BLaER1 treated with 17β-estradiol and CSF1 and Interleukin-3, amounts not matched to agents 10 nM and 100 nM (cell line): ENCODE measurements at regions not wholly inside any gene's neighbourhood (a gene's known extent, or its start where the extent isn't known, plus 50 kb on each side); places are given as distances from the start of the nearest gene placed in this dataset.
"Not testable (repeated sequence)": the region's sequence is repeated elsewhere in the genome, so short reads cannot be mapped to it uniquely, and the experiment has no call there.

Experiments used
- H3K27ac ChIP-seq, 11 experiments: shearing (Covaris generic); formaldehyde crosslinking; 2 replicates each; pipeline ENCODE4 v1.8.1; 2022
- H3K27me3 ChIP-seq, 11 experiments: shearing (Covaris generic); formaldehyde crosslinking; 2 replicates each; pipeline ENCODE4 v1.8.1; 2022
- H3K36me3 ChIP-seq, 11 experiments: shearing (Covaris generic); formaldehyde crosslinking; 2 replicates each; pipeline ENCODE4 v1.8.1; 2022
- H3K4me1 ChIP-seq, 10 experiments: shearing (Covaris generic); formaldehyde crosslinking; 2 replicates each; pipeline ENCODE4 v1.8.1; 2022
- H3K4me2 ChIP-seq, 11 experiments: shearing (Covaris generic); formaldehyde crosslinking; 2 replicates each; pipeline ENCODE4 v1.8.1; 2022
- H3K4me3 ChIP-seq, 10 experiments: shearing (Covaris generic); formaldehyde crosslinking; 2 replicates each; pipeline ENCODE4 v1.8.1; 2022
- H3K9ac ChIP-seq, 11 experiments: shearing (Covaris generic); formaldehyde crosslinking; 2 replicates each; pipeline ENCODE4 v1.8.1; 2022
- H3K9me3 ChIP-seq, 11 experiments: shearing (Covaris generic); formaldehyde crosslinking; replicated peaks in 1 of 11; 2 replicates each; pipeline ENCODE4 v1.8.1; 2022
- H4K20me1 ChIP-seq, 11 experiments: shearing (Covaris generic); formaldehyde crosslinking; 2 replicates each; pipeline ENCODE4 v1.8.1; 2022
- Cebpa-rat ChIP-seq, 11 experiments: shearing (Covaris generic); IDR thresholded peaks; 2 replicates each; pipeline ENCODE4 v1.8.1; 2022

GRCh38 chr4:18194278-18194677 is 172.7 kb upstream of the LCORL start:
- Histone ChIP-seq H3K4me2 (no peak overlapping the region), H3K36me3 (no peaks in the 10 kb centered on the region), H3K4me1 (no peaks in the 10 kb centered on the region), H3K9me3 (no peaks in the 10 kb centered on the region), H4K20me1 (no peaks in the 10 kb centered on the region), H3K27me3 (no peaks in the 10 kb centered on the region), H3K9ac (no peak overlapping the region), H3K4me3 (no peak overlapping the region), H3K27ac (no peak overlapping the region)
- no peak for TF ChIP-seq Cebpa-rat (IDR thresholded peaks at IDR 0.05)

GRCh38 chr4:18192901-18193300 is 171.3 kb upstream of the LCORL start:
- no peak for TF ChIP-seq Cebpa-rat (IDR thresholded peaks at IDR 0.05)
- no peak overlapping the region for H3K27ac ChIP-seq
- no peaks in the 10 kb centered on the region for H3K36me3 ChIP-seq
- H3K27me3 ChIP-seq, result no peaks in the 10 kb centered on the region
- H4K20me1 ChIP-seq, result no peaks in the 10 kb centered on the region
- no peaks in the 10 kb centered on the region for H3K9me3 ChIP-seq
- no peak overlapping the region for H3K9ac ChIP-seq
- no peak overlapping the region for H3K4me3 ChIP-seq
- H3K4me1 ChIP-seq, result no peaks in the 10 kb centered on the region
- no peak overlapping the region for H3K4me2 ChIP-seq

- no peaks in the 10 kb centered on the region for H3K9me3 ChIP-seq
- no peak overlapping the region for H3K27ac ChIP-seq
- no peaks in the 10 kb centered on the region for H3K27me3 ChIP-seq
- H3K4me1 ChIP-seq, result no peaks in the 10 kb centered on the region
- H4K20me1 ChIP-seq, result no peaks in the 10 kb centered on the region
- no peak overlapping the region for H3K4me2 ChIP-seq
- no peak for TF ChIP-seq Cebpa-rat (IDR thresholded peaks at IDR 0.05)
- H3K9ac ChIP-seq, result no peak overlapping the region
- H3K4me3 ChIP-seq, result no peak overlapping the region
- H3K36me3 ChIP-seq, result no peaks in the 10 kb centered on the region
Observed at GRCh38 chr4:18185491-18185890, 163.9 kb upstream of the LCORL start.

GRCh38 chr4:18180892-18181291 is 159.3 kb upstream of the LCORL start:
- Histone ChIP-seq H3K9me3 (peaks cover 0 to 5% (median 0%) of the 10 kb centered on the region in 11 experiments; a peak in 1 of 22 replicates), H4K20me1 (no peaks in the 10 kb centered on the region), H3K36me3 (no peaks in the 10 kb centered on the region), H3K4me2 (no peak overlapping the region), H3K4me1 (no peaks in the 10 kb centered on the region), H3K27me3 (no peaks in the 10 kb centered on the region), H3K27ac (no peak overlapping the region), H3K4me3 (no peak overlapping the region), H3K9ac (no peak overlapping the region)
- TF ChIP-seq Cebpa-rat (IDR thresholded peaks at IDR 0.05), result no peak

- Histone ChIP-seq H3K4me3 (no peak overlapping the region), H3K9me3 (peaks cover 0 to 5% (median 0%) of the 10 kb centered on the region in 11 experiments; a peak in 1 of 22 replicates), H3K4me2 (no peak overlapping the region), H3K9ac (no peak overlapping the region), H3K36me3 (no peaks in the 10 kb centered on the region), H3K4me1 (no peaks in the 10 kb centered on the region), H4K20me1 (no peaks in the 10 kb centered on the region), H3K27ac (no peak overlapping the region), H3K27me3 (no peaks in the 10 kb centered on the region)
- no peak for TF ChIP-seq Cebpa-rat (IDR thresholded peaks at IDR 0.05)
Observed at GRCh38 chr4:18180122-18180521, 158.6 kb upstream of the LCORL start.

- H3K27ac ChIP-seq, result no peak overlapping the region
- no peak overlapping the region for H3K4me2 ChIP-seq
- no peak overlapping the region for H3K4me3 ChIP-seq
- H4K20me1 ChIP-seq, result no peaks in the 10 kb centered on the region
- H3K36me3 ChIP-seq, result no peaks in the 10 kb centered on the region
- peaks cover 0 to 5% (median 0%) of the 10 kb centered on the region in 11 experiments; a peak in 1 of 22 replicates for H3K9me3 ChIP-seq
- TF ChIP-seq Cebpa-rat (IDR thresholded peaks at IDR 0.05), result no peak
- no peaks in the 10 kb centered on the region for H3K27me3 ChIP-seq
- H3K9ac ChIP-seq, result no peak overlapping the region
- no peaks in the 10 kb centered on the region for H3K4me1 ChIP-seq
Observed at GRCh38 chr4:18171896-18172295, 150.3 kb upstream of the LCORL start.

- no peak overlapping the region for H3K27ac ChIP-seq
- H3K9me3 ChIP-seq, result no peaks in the 10 kb centered on the region; a peak in 2 of 22 replicates
Observed at GRCh38 chr4:18167831-18168230, 146.3 kb upstream of the LCORL start.

GRCh38 chr4:18166925-18167324 is 145.4 kb upstream of the LCORL start:
- Histone ChIP-seq H4K20me1 (no peaks in the 10 kb centered on the region), H3K27ac (no peak overlapping the region), H3K4me3 (no peak overlapping the region), H3K4me1 (no peaks in the 10 kb centered on the region), H3K36me3 (no peaks in the 10 kb centered on the region), H3K27me3 (no peaks in the 10 kb centered on the region), H3K9me3 (peaks cover 0 to 9% (median 0%) of the 10 kb centered on the region in 11 experiments; a peak in 3 of 22 replicates), H3K4me2 (no peak overlapping the region), H3K9ac (no peak overlapping the region)
- no peak for TF ChIP-seq Cebpa-rat (IDR thresholded peaks at IDR 0.05)

More at GRCh38 chr4:18167831-18168230, 146.3 kb upstream of the LCORL start:
- H3K36me3 ChIP-seq, result no peaks in the 10 kb centered on the region
- H3K4me2 ChIP-seq, result no peak overlapping the region
- peak in 7 of 11 experiments; percentile 18 to 66 (median 33); a peak in 8 of 22 replicates for TF ChIP-seq Cebpa-rat (IDR thresholded peaks at IDR 0.05)
- no peaks in the 10 kb centered on the region for H3K4me1 ChIP-seq
- H3K27me3 ChIP-seq, result no peaks in the 10 kb centered on the region
- H3K4me3 ChIP-seq, result no peak overlapping the region
- H3K9ac ChIP-seq, result no peak overlapping the region
- no peaks in the 10 kb centered on the region for H4K20me1 ChIP-seq

- Histone ChIP-seq H3K27ac (no peak overlapping the region), H3K4me2 (no peak overlapping the region), H3K36me3 (no peaks in the 10 kb centered on the region), H3K4me3 (no peak overlapping the region), H4K20me1 (no peaks in the 10 kb centered on the region), H3K9me3 (peaks cover 25 to 35% (median 30%) of the 10 kb centered on the region in 11 experiments), H3K9ac (no peak overlapping the region), H3K27me3 (no peaks in the 10 kb centered on the region), H3K4me1 (no peaks in the 10 kb centered on the region)
- TF ChIP-seq Cebpa-rat (IDR thresholded peaks at IDR 0.05), result no peak
Observed at GRCh38 chr4:18162453-18162852, 140.9 kb upstream of the LCORL start.

- peaks cover 29 to 40% (median 36%) of the 10 kb centered on the region in 11 experiments for H3K9me3 ChIP-seq
- not testable (repeated sequence) for H3K4me1 ChIP-seq, H3K9ac ChIP-seq, H3K4me2 ChIP-seq, H4K20me1 ChIP-seq, H3K27me3 ChIP-seq, H3K4me3 ChIP-seq, H3K27ac ChIP-seq, H3K36me3 ChIP-seq
Observed at GRCh38 chr4:18159117-18159912, 137.8 kb upstream of the LCORL start.
